GM12892 (cell line): ENCODE measurements at regions not wholly inside any gene's neighbourhood (a gene's known extent, or its start where the extent isn't known, plus 50 kb on each side); places are given as distances from the start of the nearest gene placed in this dataset.

Experiments used
- POLR2A ChIP-seq: IDR thresholded peaks from 2 replicates; pipeline ENCODE4 v1.6.1; 2011; ENCODE audit warnings: low read depth, low read length, control low read depth
- POLR2AphosphoS5 ChIP-seq: IDR thresholded peaks from 2 replicates; pipeline ENCODE4 v1.6.1; 2011; ENCODE audit warnings: low read depth, low read length, control low read depth
- TAF1 ChIP-seq: IDR thresholded peaks from 2 replicates; pipeline ENCODE4 v1.6.1; 2011; ENCODE audit warnings: low read depth, mild to moderate bottlenecking, control low read depth, low read length, borderline replicate concordance

- TF ChIP-seq POLR2A (no peak), TAF1 (no peak), POLR2AphosphoS5 (no peak)
These were observed 54.3 kb upstream of the ST8SIA2 start for GRCh38 chr15:92339361-92339760.
